GM18909 (cell line): ENCODE measurements at regions not wholly inside any gene's neighbourhood (a gene's known extent, or its start where the extent isn't known, plus 50 kb on each side); places are given as distances from the start of the nearest gene placed in this dataset.
"Not testable (repeated sequence)": the region's sequence is repeated elsewhere in the genome, so short reads cannot be mapped to it uniquely, and the experiment has no call there.

Source experiments
- ATAC-seq: cut with Tn5 transposase; IDR thresholded peaks from one replicate; pipeline ENCODE4 v1.9.1; 2021; ENCODE audit warnings: mild to moderate bottlenecking; ENCODE audit not compliant: unreplicated experiment, poor library complexity

GRCh38 chr2:18272148-18272494 is 288.3 kb downstream of the RDH14 start:
- no peak for ATAC-seq

GRCh38 chr2:18271370-18272147 is 288.9 kb downstream of the RDH14 start:
- no peak for ATAC-seq

GRCh38 chr2:18268400-18268799 is 292.1 kb downstream of the RDH14 start:
- ATAC-seq = no peak

GRCh38 chr2:18267501-18267900 is 293.0 kb downstream of the RDH14 start:
- no peak for ATAC-seq

- not testable (repeated sequence) for ATAC-seq
Measured at GRCh38 chr2:18266699-18267098, 293.8 kb downstream of the RDH14 start.

- ATAC-seq = no peak
Measured at GRCh38 chr2:18265614-18266586, 294.6 kb downstream of the RDH14 start.

- ATAC-seq = no peak
Measured at GRCh38 chr2:18262601-18263000, 297.9 kb downstream of the RDH14 start.

- no peak for ATAC-seq
Measured at GRCh38 chr2:18253686-18254197, 306.7 kb downstream of the RDH14 start.

- ATAC-seq = no peak
Measured at GRCh38 chr2:18251486-18251885, 309.0 kb downstream of the RDH14 start.

- no peak for ATAC-seq
Measured at GRCh38 chr2:18247282-18248110, 313.0 kb downstream of the RDH14 start.

GRCh38 chr2:18245375-18245774 is 315.1 kb downstream of the RDH14 start:
- ATAC-seq = no peak

- ATAC-seq = no peak
Measured at GRCh38 chr2:18244845-18245244, 315.6 kb downstream of the RDH14 start.

- no peak for ATAC-seq
Measured at GRCh38 chr2:18243816-18244215, 316.6 kb downstream of the RDH14 start.

GRCh38 chr2:18242716-18243115 is 317.7 kb downstream of the RDH14 start:
- no peak for ATAC-seq

- ATAC-seq = no peak
Measured at GRCh38 chr2:18238209-18238608, 322.2 kb downstream of the RDH14 start.

- no peak for ATAC-seq
Measured at GRCh38 chr2:18237298-18237697, 323.2 kb downstream of the RDH14 start.

- no peak for ATAC-seq
Measured at GRCh38 chr2:18232731-18233438, 327.6 kb downstream of the RDH14 start.

GRCh38 chr2:18230668-18231067 is 329.8 kb downstream of the RDH14 start:
- no peak for ATAC-seq

GRCh38 chr2:18219676-18220075 is 340.8 kb downstream of the RDH14 start:
- no peak for ATAC-seq
